Mesodermal cell (in vitro differentiated cells): ENCODE measurements at regions not wholly inside any gene's neighbourhood (a gene's known extent, or its start where the extent isn't known, plus 50 kb on each side); places are given as distances from the start of the nearest gene placed in this dataset.
"Not testable (repeated sequence)": the region's sequence is repeated elsewhere in the genome, so short reads cannot be mapped to it uniquely, and the experiment has no call there.

ENCODE experiments used
- H3K27ac ChIP-seq: 2 replicates; pipeline ENCODE4 v1.7.0; 2013; ENCODE audit warnings: mild to moderate bottlenecking, low read depth, low read length, moderate library complexity; ENCODE audit not compliant: severe bottlenecking
- H3K36me3 ChIP-seq: 2 replicates; pipeline ENCODE4 v1.7.1; 2013; ENCODE audit warnings: mild to moderate bottlenecking, low read length, moderate library complexity; ENCODE audit not compliant: control insufficient read depth, insufficient read depth
- H3K4me1 ChIP-seq: one replicate; pipeline ENCODE4 v1.7.1; 2013; ENCODE audit warnings: mild to moderate bottlenecking, low read length; ENCODE audit not compliant: insufficient read depth, control insufficient read depth, poor library complexity, severe bottlenecking
- H3K4me3 ChIP-seq: 2 replicates; pipeline ENCODE4 v1.7.0; 2013; ENCODE audit warnings: low read length, control low read depth, mild to moderate bottlenecking; ENCODE audit not compliant: insufficient read depth, poor library complexity, severe bottlenecking; ENCODE audit errors: extremely low read depth
- H3K9me3 ChIP-seq: 2 replicates; pipeline ENCODE4 v1.7.1; 2013; ENCODE audit warnings: mild to moderate bottlenecking, low read length, moderate library complexity; ENCODE audit not compliant: control insufficient read depth
- WGBS, 2 experiments: methylation state at CpG; one replicate each; pipeline ENCODE4 v1.1.5; 2013; ENCODE audit warnings: missing lambda C conversion rate in 2 of 2; ENCODE audit not compliant: insufficient coverage in 2 of 2; 5-methylcytosine and 5-hydroxymethylcytosine counted together

GRCh38 chr15:84094720-84095119, 140.9 kb upstream of the GOLGA6L4 start:
- H3K4me3 ChIP-seq, H3K9me3 ChIP-seq, H3K27ac ChIP-seq, H3K36me3 ChIP-seq, H3K4me1 ChIP-seq: not testable (repeated sequence)
- 85 to 89% methylated on average over 1 to 2 of the region's 2 CpGs for WGBS, 2 experiments

DNA sequence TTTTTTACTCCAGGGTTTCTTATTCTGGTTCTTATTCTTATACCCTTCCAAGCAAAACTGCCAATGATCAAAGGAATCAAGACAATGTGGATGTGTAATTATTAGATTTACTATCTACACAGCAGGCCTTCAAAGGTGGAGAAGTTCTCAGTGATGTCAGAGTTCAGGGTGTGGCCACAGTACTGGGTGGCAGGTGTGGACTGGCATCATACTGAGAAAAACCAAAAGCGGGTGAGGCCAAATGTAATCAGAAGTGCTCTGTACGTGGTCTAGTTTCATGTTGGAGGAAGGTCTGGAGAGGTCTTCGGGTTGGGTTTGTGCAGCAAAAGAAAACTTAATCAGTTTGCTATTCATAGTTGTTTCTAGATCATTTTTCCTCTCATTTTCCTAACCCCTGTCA, 138.5 kb upstream of the GOLGA6L4 start:
- H3K4me3 ChIP-seq, H3K9me3 ChIP-seq, H3K27ac ChIP-seq, H3K4me1 ChIP-seq, H3K36me3 ChIP-seq: not testable (repeated sequence)
- WGBS, 2 experiments = 100% methylated on average over 1 of the region's 3 CpGs

DNA sequence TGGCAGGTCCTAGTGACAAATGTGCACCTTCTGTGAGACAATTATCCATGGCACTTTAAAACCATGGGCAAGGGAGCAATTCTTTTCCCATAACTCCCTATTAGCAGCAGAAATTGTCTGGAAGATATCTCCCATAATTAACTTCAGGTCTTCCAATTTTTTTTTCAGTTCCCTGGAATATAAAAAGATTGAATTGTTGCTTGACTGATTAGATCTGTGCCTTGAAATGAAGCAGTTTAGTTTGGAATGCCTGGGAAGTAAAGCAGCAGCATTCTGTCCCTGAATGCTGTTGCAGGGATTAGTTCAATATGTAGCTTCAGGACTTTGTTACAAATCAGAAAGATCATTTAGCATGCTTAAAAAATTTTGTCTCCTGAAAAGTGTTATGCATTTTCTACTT, 137.0 kb upstream of the GOLGA6L4 start:
- Histone ChIP-seq H3K4me3 (no peak overlapping the region), H3K4me1 (no peaks in the 10 kb centered on the region), H3K9me3 (no peaks in the 10 kb centered on the region), H3K27ac (peak overlapping the region; percentile 64), H3K36me3 (no peaks in the 10 kb centered on the region)

- H3K36me3 ChIP-seq = no peaks in the 10 kb centered on the region
- no CpG with 5 or more reads among the region's 1 CpG for whole genome bisulfite sequencing, 2 experiments
- no peak overlapping the region for H3K4me3 ChIP-seq
- no peaks in the 10 kb centered on the region for H3K4me1 ChIP-seq
- H3K27ac ChIP-seq = peak overlapping the region; percentile 64
- H3K9me3 ChIP-seq = no peaks in the 10 kb centered on the region
These were observed 136.4 kb upstream of the GOLGA6L4 start for GRCh38 chr15:84099181-84099580.

- H3K4me3 ChIP-seq = no peak overlapping the region
- WGBS, 2 experiments = 78 to 81% methylated on average over 2 to 3 of the region's 4 CpGs
- no peak overlapping the region for H3K27ac ChIP-seq
- H3K4me1 ChIP-seq = no peaks in the 10 kb centered on the region
- H3K9me3 ChIP-seq = no peaks in the 10 kb centered on the region
- H3K36me3 ChIP-seq = no peaks in the 10 kb centered on the region
These were observed 132.2 kb upstream of the GOLGA6L4 start for GRCh38 chr15:84103345-84103744.

DNA sequence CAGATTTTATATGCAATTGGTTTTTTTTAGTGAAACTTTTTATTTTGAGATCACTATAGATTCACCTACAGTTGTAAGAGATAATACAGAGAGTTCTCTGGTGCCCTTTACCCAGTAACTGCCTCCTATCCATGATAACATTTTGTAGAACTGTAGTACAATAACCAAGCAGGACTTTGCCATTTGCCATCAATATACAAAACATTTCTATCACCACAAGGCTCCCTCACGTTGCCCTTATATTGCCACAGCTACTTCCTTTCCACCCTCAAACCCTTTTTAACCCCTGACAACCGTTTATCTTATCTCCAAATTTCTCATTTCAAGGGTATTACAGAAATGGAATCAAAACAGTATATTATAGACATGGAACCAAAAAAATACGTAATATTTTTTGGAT, 130.7 kb upstream of the GOLGA6L4 start:
- Histone ChIP-seq H3K4me3 (no peak overlapping the region), H3K9me3 (no peaks in the 10 kb centered on the region), H3K27ac (no peak overlapping the region), H3K36me3 (no peaks in the 10 kb centered on the region), H3K4me1 (no peaks in the 10 kb centered on the region)
- WGBS, 2 experiments = 72 to 79% methylated on average over 1 to 2 of the region's 3 CpGs

DNA sequence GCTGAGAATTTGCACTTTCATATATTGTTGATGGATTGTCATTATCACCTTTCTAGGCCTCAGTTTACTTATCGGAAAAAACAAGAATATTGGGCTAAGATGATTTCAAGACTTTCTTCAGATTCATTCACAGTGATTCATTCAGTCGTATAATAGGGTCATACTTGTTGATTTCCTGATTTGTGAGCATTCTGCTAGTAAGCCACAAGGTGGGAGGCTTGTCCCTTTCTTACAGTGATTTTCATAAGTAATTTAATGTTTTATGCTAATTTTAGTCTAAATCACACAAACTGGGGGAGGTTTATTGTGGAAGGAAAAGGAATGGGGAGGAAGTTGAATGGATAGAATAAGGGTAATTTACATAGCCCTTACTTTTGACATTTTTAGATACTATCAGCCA, 126.8 kb upstream of the GOLGA6L4 start:
- H3K36me3 ChIP-seq = no peaks in the 10 kb centered on the region
- no peak overlapping the region for H3K4me3 ChIP-seq
- peaks cover 8% of the 10 kb centered on the region for H3K4me1 ChIP-seq
- no peak overlapping the region for H3K27ac ChIP-seq
- WGBS, 2 experiments = 80 to 100% methylated on average over 1 to 2 of the region's 2 CpGs
- no peaks in the 10 kb centered on the region for H3K9me3 ChIP-seq

- Histone ChIP-seq H3K4me1 (peaks cover 8% of the 10 kb centered on the region), H3K4me3 (no peak overlapping the region), H3K36me3 (no peaks in the 10 kb centered on the region), H3K27ac (no peak overlapping the region), H3K9me3 (no peaks in the 10 kb centered on the region)
- WGBS, 2 experiments = no CpG with 5 or more reads among the region's 2 CpGs
These were observed 124.0 kb upstream of the GOLGA6L4 start for GRCh38 chr15:84111575-84111974.

DNA sequence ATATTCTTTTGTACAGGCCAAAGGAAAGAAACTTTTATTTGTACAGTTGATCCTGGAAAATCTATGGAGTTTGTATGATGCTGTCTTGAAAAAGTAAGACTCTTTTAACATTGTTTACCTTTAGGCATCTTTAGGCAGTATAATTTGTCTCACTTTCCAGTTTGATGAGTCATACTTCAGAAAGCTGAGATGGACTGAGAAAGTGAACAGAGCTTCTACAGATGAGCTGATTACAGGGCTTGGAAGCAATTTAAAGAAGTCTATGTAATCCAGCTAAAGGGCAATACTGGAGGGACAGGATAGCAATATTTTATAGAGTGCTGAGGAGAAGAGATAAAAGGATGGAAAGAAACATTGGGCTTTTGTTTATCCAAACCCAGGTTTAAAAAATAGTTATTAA, 123.5 kb upstream of the GOLGA6L4 start:
- Histone ChIP-seq H3K9me3 (no peaks in the 10 kb centered on the region), H3K27ac (peak overlapping the region; percentile 36), H3K36me3 (no peaks in the 10 kb centered on the region), H3K4me3 (no peak overlapping the region), H3K4me1 (peaks cover 8% of the 10 kb centered on the region)

- H3K36me3 ChIP-seq = no peaks in the 10 kb centered on the region
- H3K4me1 ChIP-seq = peaks cover 8% of the 10 kb centered on the region
These were observed 121.7 kb upstream of the GOLGA6L4 start for GRCh38 chr15:84113919-84114318.

DNA sequence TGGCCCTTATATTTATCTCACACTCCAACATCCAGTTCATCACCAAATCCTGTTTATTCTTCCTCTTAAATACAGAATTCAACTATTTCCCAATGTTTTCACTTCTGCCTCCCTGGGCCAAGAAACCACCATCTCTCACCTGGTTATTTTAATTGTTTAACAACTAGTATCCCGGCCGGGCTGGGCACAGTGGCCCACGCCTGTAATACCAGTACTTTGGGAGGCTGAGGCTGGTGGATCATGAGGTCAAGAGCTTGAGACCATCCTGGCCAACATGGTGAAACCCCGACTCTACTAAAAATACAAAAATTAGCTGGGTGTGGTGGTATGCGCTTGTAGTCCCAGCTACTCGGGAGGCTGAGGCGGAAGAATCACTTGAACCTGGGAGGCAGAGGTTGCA, 120.9 kb upstream of the GOLGA6L4 start:
- not testable (repeated sequence) for H3K27ac ChIP-seq

More at GRCh38 chr15:84113919-84114318, 121.7 kb upstream of the GOLGA6L4 start:
- H3K27ac ChIP-seq = no peak overlapping the region
- 92 to 96% methylated on average over 5 of the region's 5 CpGs for WGBS, 2 experiments
- no peaks in the 10 kb centered on the region for H3K9me3 ChIP-seq
- no peak overlapping the region for H3K4me3 ChIP-seq

GRCh38 chr15:84119351-84119750, 116.2 kb upstream of the GOLGA6L4 start:
- H3K36me3 ChIP-seq, H3K27ac ChIP-seq, H3K4me3 ChIP-seq, H3K4me1 ChIP-seq, H3K9me3 ChIP-seq: not testable (repeated sequence)
- WGBS, 2 experiments = no CpG with 5 or more reads among the region's 1 CpG

More for the DNA sequence above, 120.9 kb upstream of the GOLGA6L4 start:
- H3K4me1 ChIP-seq, H3K4me3 ChIP-seq, H3K36me3 ChIP-seq, H3K9me3 ChIP-seq: not testable (repeated sequence)
- WGBS, 2 experiments = 92 to 93% methylated on average over 3 to 6 of the region's 7 CpGs
